OCI-LY7 (cell line): ENCODE measurements at regions not wholly inside any gene's neighbourhood (a gene's known extent, or its start where the extent isn't known, plus 50 kb on each side); places are given as distances from the start of the nearest gene placed in this dataset.

Experiments used
- BruUV-seq: library from RNA; stranded (reverse); fragments of 400-500 nt; replicated peaks from 2 replicates; lab custom pipeline; 2021; lab: Mats Ljungman, UMichigan
- CTCF ChIA-PET: fragments of 300-600 bp; sonication (Branson Sonifier 250); formaldehyde crosslinking; loops from one replicate; lab custom pipeline; 2022; ENCODE audit warnings: antibody characterized with exemption; ENCODE audit not compliant: unreplicated experiment; lab: Charles Lee
- POLR2A ChIA-PET: fragments of 300-600 bp; sonication (Branson Sonifier 250); formaldehyde crosslinking; loops from one replicate; lab custom pipeline; 2022; ENCODE audit warnings: antibody characterized with exemption; lab: Charles Lee
- DNase-seq: peaks from one replicate; pipeline ENCODE4 v3.0.0-alpha.2; 2015; ENCODE audit warnings: low spot score
- H2AFZ ChIP-seq: fragments of 200-600 bp; sonication (generic), shearing (Covaris generic); 2 replicates; pipeline ENCODE4 v1.6.1; 2014; ENCODE audit warnings: mild to moderate bottlenecking, antibody characterized with exemption, low read length, moderate library complexity
- H3K27ac ChIP-seq: fragments of 200-600 bp; sonication (generic); 2 replicates; pipeline ENCODE4 v1.5.1; 2014; ENCODE audit warnings: mixed run types, low read depth, mild to moderate bottlenecking, moderate library complexity, low read length, inconsistent platforms; ENCODE audit not compliant: poor library complexity, severe bottlenecking
- H3K36me3 ChIP-seq: fragments of 200-600 bp; sonication (generic); 2 replicates; pipeline ENCODE4 v1.6.1; 2014; ENCODE audit warnings: mild to moderate bottlenecking, antibody characterized with exemption, low read length, moderate library complexity, mixed read lengths; ENCODE audit not compliant: insufficient read depth
- H3K4me1 ChIP-seq: fragments of 200-600 bp; sonication (generic); 2 replicates; pipeline ENCODE4 v1.5.1; 2014; ENCODE audit warnings: mild to moderate bottlenecking, low read length; ENCODE audit not compliant: insufficient read depth, poor library complexity, severe bottlenecking
- H3K4me2 ChIP-seq: fragments of 200-600 bp; sonication (generic); 2 replicates; pipeline ENCODE4 v1.6.1; 2014; ENCODE audit warnings: mild to moderate bottlenecking, low read length
- H3K4me3 ChIP-seq: fragments of 200-600 bp; sonication (generic); 2 replicates; pipeline ENCODE4 v1.5.1; 2014; ENCODE audit warnings: mild to moderate bottlenecking, low read depth, low read length; ENCODE audit not compliant: poor library complexity, severe bottlenecking
- H3K79me2 ChIP-seq: fragments of 200-600 bp; sonication (generic); 2 replicates; pipeline ENCODE4 v1.6.1; 2016; ENCODE audit warnings: low read depth, mild to moderate bottlenecking, low read length, moderate library complexity, mixed read lengths; ENCODE audit not compliant: insufficient read depth
- H3K9me2 ChIP-seq: fragments of 200-600 bp; sonication (generic); 2 replicates; pipeline ENCODE4 v1.6.1; 2016; ENCODE audit warnings: mild to moderate bottlenecking, low read length, mixed read lengths; ENCODE audit not compliant: insufficient read depth
- H3K9me3 ChIP-seq: fragments of 200-600 bp; sonication (generic); 2 replicates; pipeline ENCODE4 v1.6.1; 2014; ENCODE audit warnings: mild to moderate bottlenecking, mixed run types, low read length, mixed read lengths
- H4K20me1 ChIP-seq: fragments of 200-600 bp; sonication (generic); 2 replicates; pipeline ENCODE4 v1.6.1; 2014; ENCODE audit warnings: mild to moderate bottlenecking, antibody characterized with exemption, low read length, moderate library complexity, mixed read lengths; ENCODE audit not compliant: insufficient read depth
- EZH2phosphoT487 ChIP-seq: fragments of 200-600 bp; sonication (generic); IDR thresholded peaks from 2 replicates; pipeline ENCODE4 v1.6.1; 2018; ENCODE audit warnings: low read depth, borderline replicate concordance, mild to moderate bottlenecking, mixed run types, antibody characterized with exemption, low read length, moderate library complexity, mixed read lengths
- intact Hi-C: fragments of 100-400 bp; cut with micrococcal nuclease; formaldehyde crosslinking; loops from one replicate; pipeline ENCODE4 v1.10.0; 2022; ENCODE audit not compliant: unreplicated experiment
- TF ChIP-seq, protein P1 (sequence below): fragments of 200-600 bp; sonication (generic); conservative IDR thresholded peaks from 2 replicates; pipeline ENCODE4 v1.5.1; 2014; ENCODE audit warnings: mild to moderate bottlenecking, antibody characterized with exemption, low read length, moderate library complexity, mixed read lengths

DNA sequence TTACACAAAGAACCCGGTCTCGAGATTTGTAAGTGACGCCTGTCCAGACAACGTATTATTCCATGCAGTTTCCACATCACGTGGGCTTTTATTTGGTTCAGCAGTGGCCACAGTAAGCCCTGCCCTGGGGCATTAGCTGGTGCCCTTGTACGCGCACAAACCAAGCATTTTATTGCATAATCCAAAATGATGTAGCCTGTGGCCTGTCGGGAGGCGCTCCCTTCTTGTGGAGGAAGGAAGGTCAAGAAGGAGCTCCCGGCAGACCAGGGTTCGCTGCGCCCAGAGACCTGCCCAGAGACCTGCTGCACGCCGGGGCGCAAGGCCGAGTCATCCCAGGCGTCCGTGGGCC is 179.6 kb upstream of the ALKAL2 start:
- H3K4me1 ChIP-seq, result no peaks in the 10 kb centered on the region
- H4K20me1 ChIP-seq, result no peaks in the 10 kb centered on the region
- H3K36me3 ChIP-seq, result no peaks in the 10 kb centered on the region
- no peaks in the 10 kb centered on the region for H3K79me2 ChIP-seq
- no peak overlapping the region for H3K27ac ChIP-seq
- no peaks in the 10 kb centered on the region for H3K9me2 ChIP-seq
- ChIA-PET CTCF (interaction anchor here (0.6 kb wide), 1 partner anchor 15 kb away, joined by 4 read pairs; no protein-coding TSS in a partner anchor), POLR2A (no interaction called here)
- H3K4me2 ChIP-seq, result no peak overlapping the region
- BruUV-seq, result no TSS peak
- H2AFZ ChIP-seq, result no peak overlapping the region
- H3K4me3 ChIP-seq, result no peak overlapping the region
- DNase-seq, result no peak
- H3K9me3 ChIP-seq, result no peaks in the 10 kb centered on the region
- TF ChIP-seq, protein P1, sequence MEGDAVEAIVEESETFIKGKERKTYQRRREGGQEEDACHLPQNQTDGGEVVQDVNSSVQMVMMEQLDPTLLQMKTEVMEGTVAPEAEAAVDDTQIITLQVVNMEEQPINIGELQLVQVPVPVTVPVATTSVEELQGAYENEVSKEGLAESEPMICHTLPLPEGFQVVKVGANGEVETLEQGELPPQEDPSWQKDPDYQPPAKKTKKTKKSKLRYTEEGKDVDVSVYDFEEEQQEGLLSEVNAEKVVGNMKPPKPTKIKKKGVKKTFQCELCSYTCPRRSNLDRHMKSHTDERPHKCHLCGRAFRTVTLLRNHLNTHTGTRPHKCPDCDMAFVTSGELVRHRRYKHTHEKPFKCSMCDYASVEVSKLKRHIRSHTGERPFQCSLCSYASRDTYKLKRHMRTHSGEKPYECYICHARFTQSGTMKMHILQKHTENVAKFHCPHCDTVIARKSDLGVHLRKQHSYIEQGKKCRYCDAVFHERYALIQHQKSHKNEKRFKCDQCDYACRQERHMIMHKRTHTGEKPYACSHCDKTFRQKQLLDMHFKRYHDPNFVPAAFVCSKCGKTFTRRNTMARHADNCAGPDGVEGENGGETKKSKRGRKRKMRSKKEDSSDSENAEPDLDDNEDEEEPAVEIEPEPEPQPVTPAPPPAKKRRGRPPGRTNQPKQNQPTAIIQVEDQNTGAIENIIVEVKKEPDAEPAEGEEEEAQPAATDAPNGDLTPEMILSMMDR, result no peak
- no peak for TF ChIP-seq EZH2phosphoT487
- intact Hi-C loops, result no loop called here

DNA sequence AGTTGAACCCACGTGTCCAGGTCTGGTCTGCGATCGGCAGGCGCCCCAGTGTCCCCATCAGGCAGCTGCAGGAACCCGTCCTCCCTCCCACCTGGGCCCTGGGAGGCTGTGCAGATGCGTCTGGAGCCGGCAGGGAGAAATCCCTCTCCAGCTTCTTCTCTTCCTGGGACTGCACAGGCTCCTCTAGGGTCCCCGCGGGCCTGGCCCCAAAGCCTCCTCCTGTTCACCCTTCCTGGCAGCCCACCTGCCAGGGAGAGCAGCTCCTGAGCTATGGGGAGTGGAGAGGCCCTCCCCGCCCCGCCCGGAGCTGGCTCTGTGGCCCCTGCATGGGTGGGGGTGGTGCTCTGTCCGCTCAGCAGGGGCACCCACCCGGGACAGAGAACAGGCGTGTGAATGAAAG is 179.2 kb upstream of the ALKAL2 start:
- CTCF ChIA-PET, result no interaction called here
- DNase-seq, result no peak
- TF ChIP-seq, protein P1, result no peak
- no peak for TF ChIP-seq EZH2phosphoT487
- no TSS peak for BruUV-seq
- Histone ChIP-seq H3K9me3 (no peaks in the 10 kb centered on the region), H3K27ac (no peak overlapping the region), H4K20me1 (no peaks in the 10 kb centered on the region), H2AFZ (no peak overlapping the region), H3K36me3 (no peaks in the 10 kb centered on the region), H3K9me2 (no peaks in the 10 kb centered on the region), H3K79me2 (no peaks in the 10 kb centered on the region), H3K4me1 (no peaks in the 10 kb centered on the region), H3K4me2 (no peak overlapping the region), H3K4me3 (no peak overlapping the region)
- intact Hi-C loops, result no loop called here
- POLR2A ChIA-PET, result no interaction called here

DNA sequence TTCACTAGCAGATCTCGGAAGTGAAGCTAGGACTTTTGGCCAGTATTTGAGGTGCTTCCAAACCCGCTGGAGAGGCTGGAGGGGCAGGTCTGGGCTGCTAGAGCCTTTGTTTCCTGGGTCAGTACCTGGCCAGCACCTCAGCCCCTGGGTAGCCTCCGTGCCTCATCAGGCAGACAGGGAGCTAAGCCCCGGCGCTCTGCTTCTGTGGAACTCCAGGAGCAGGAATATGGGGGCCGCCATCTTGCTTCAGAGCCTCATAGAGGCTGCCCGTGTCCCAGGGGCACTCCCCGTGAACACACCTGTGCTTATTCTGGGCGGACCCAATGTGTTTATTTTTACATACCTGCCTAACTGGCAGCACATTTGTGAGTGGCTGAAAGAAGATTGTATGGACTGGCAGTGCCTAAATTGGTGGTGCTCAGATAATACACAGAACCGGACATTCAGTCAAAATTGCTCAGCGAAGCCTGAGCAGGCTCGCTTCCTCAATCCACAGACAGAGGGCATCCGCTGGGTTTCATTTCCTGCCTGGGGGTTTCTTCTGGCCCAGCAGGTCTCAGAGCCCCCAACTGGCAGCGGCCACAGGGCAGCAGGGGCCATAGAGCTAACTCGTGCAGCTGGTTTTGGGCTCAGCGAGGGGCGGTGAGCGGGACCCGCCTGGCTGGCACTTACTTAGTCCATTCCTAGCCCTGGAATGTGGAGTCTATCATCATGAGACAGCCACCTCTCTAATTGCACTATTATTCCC is 176.8 kb upstream of the ALKAL2 start:
- Histone ChIP-seq H3K4me1 (no peaks in the 10 kb centered on the region), H3K4me3 (no peak overlapping the region), H3K9me2 (no peaks in the 10 kb centered on the region), H4K20me1 (no peaks in the 10 kb centered on the region), H3K79me2 (no peaks in the 10 kb centered on the region), H3K36me3 (no peaks in the 10 kb centered on the region), H3K4me2 (peak overlapping the region; percentile 8; the same call in 1 of the 2 replicates), H2AFZ (no peak overlapping the region), H3K9me3 (no peaks in the 10 kb centered on the region), H3K27ac (no peak overlapping the region)
- ChIA-PET POLR2A (no interaction called here), CTCF (no interaction called here)
- no TSS peak for BruUV-seq
- intact Hi-C loops, result no loop called here
- TF ChIP-seq, protein P1, result no peak
- no peak for TF ChIP-seq EZH2phosphoT487
- DNase-seq, result peak; percentile 15
